Hypothalamus (tissue), 51 donors: ENCODE measurements at regions not wholly inside any gene's neighbourhood (a gene's known extent, or its start where the extent isn't known, plus 50 kb on each side); places are given as distances from the start of the nearest gene placed in this dataset.

Experiments
- DNase-seq, 51 donors: peaks; one replicate each; lab custom pipeline; 2025; lab: John Stamatoyannopoulos, UW

GRCh38 chr13:70353096-70353495 lies 244.8 kb upstream of the KLHL1 start:
- DNase-seq = no peak

- no peak for DNase-seq
Observed at GRCh38 chr13:70347947-70348620, 239.8 kb upstream of the KLHL1 start.

- DNase-seq = no peak
Observed at GRCh38 chr13:70339738-70340137, 231.5 kb upstream of the KLHL1 start.

- no peak for DNase-seq
Observed at GRCh38 chr13:70338609-70339008, 230.4 kb upstream of the KLHL1 start.

GRCh38 chr13:70336866-70337265 lies 228.6 kb upstream of the KLHL1 start:
- DNase-seq = no peak

- DNase-seq = no peak
Observed at GRCh38 chr13:70333752-70334151, 225.5 kb upstream of the KLHL1 start.

- DNase-seq = no peak
Observed at GRCh38 chr13:70330697-70331361, 222.6 kb upstream of the KLHL1 start.

GRCh38 chr13:70324519-70324918 lies 216.3 kb upstream of the KLHL1 start:
- DNase-seq = no peak

- DNase-seq = no peak
Observed at GRCh38 chr13:70311191-70311590, 202.9 kb upstream of the KLHL1 start.

GRCh38 chr13:70310396-70311119 lies 202.3 kb upstream of the KLHL1 start:
- DNase-seq = peak in 6 of 51 donors; percentile 0 to 10 (median 3)

- DNase-seq = no peak
Observed at GRCh38 chr13:70297189-70297616, 189.0 kb upstream of the KLHL1 start.

GRCh38 chr13:70284371-70284770 lies 176.1 kb upstream of the KLHL1 start:
- DNase-seq = no peak

- DNase-seq = no peak
Observed at GRCh38 chr13:70275841-70276240, 167.6 kb upstream of the KLHL1 start.

- peak in 1 of 51 donors; percentile 1 for DNase-seq
Observed at GRCh38 chr13:70255406-70255991, 147.2 kb upstream of the KLHL1 start.

GRCh38 chr13:70253834-70254233 lies 145.6 kb upstream of the KLHL1 start:
- no peak for DNase-seq

- no peak for DNase-seq
Observed at GRCh38 chr13:70253411-70253810, 145.2 kb upstream of the KLHL1 start.

GRCh38 chr13:70249332-70250064 lies 141.2 kb upstream of the KLHL1 start:
- DNase-seq = no peak

- no peak for DNase-seq
Observed at GRCh38 chr13:70237131-70237530, 128.9 kb upstream of the KLHL1 start.

- no peak for DNase-seq
Observed at GRCh38 chr13:70235565-70235964, 127.3 kb upstream of the KLHL1 start.

GRCh38 chr13:70223911-70224310 lies 115.7 kb upstream of the KLHL1 start:
- no peak for DNase-seq

- no peak for DNase-seq
Observed at GRCh38 chr13:70222926-70223325, 114.7 kb upstream of the KLHL1 start.
